ENCODE measurements at regions not wholly inside any gene's neighbourhood (a gene's known extent, or its start where the extent isn't known, plus 50 kb on each side); places are given as distances from the start of the nearest gene placed in this dataset.

GRCh38 chr10:125560947-125561346 is 122.0 kb downstream of the TEX36 start:
- no peak for TF ChIP-seq SUZ12 (IDR thresholded peaks at IDR 0.05; ENCODE audit: unreplicated experiment)
- no peak for TF ChIP-seq CTCF (IDR thresholded peaks at IDR 0.05 in 2 of 3, conservative IDR thresholded peaks at IDR 0.05 in 1 of 3; ENCODE audit: control insufficient read depth in 2 of 3, extremely low read depth in 1 of 3, insufficient read depth in 1 of 3, low read depth in 3 of 3, low read length in 3 of 3)
- TF ChIP-seq SMC3 (IDR thresholded peaks at IDR 0.05; ENCODE audit: borderline replicate concordance, low read length), result no peak
- no peak for TF ChIP-seq POLR2AphosphoS5 (IDR thresholded peaks at IDR 0.05; ENCODE audit: low read length)
- no peak for TF ChIP-seq EZH2 (IDR thresholded peaks at IDR 0.05; ENCODE audit: borderline replicate concordance, control insufficient read depth, low read depth, low read length)
- TF ChIP-seq CEBPZ (IDR thresholded peaks at IDR 0.05; ENCODE audit: low read depth, low read length), result no peak
- no peak for TF ChIP-seq RAD21 (IDR thresholded peaks at IDR 0.05; ENCODE audit: insufficient read depth, low read depth, low read length)
- TF ChIP-seq ZBTB40 (IDR thresholded peaks at IDR 0.05; ENCODE audit: borderline replicate concordance), result no peak
- TF ChIP-seq TCF3 (IDR thresholded peaks at IDR 0.05; ENCODE audit: borderline replicate concordance, insufficient read depth, low read depth, low read length), result no peak
- no peak for TF ChIP-seq JUND (IDR thresholded peaks at IDR 0.05; ENCODE audit: low read depth, low read length)
- TF ChIP-seq ZNF274 (IDR thresholded peaks at IDR 0.05; ENCODE audit: insufficient read depth, insufficient read length), result no peak
